HG03135 (cell line): ENCODE measurements at regions not wholly inside any gene's neighbourhood (a gene's known extent, or its start where the extent isn't known, plus 50 kb on each side); places are given as distances from the start of the nearest gene placed in this dataset.
"Not testable (repeated sequence)": the region's sequence is repeated elsewhere in the genome, so short reads cannot be mapped to it uniquely, and the experiment has no call there.

Experiments
- ATAC-seq: cut with Tn5 transposase; IDR thresholded peaks from one replicate; pipeline ENCODE4 v1.9.1; 2021; ENCODE audit warnings: mild to moderate bottlenecking, moderate library complexity; ENCODE audit not compliant: unreplicated experiment

DNA sequence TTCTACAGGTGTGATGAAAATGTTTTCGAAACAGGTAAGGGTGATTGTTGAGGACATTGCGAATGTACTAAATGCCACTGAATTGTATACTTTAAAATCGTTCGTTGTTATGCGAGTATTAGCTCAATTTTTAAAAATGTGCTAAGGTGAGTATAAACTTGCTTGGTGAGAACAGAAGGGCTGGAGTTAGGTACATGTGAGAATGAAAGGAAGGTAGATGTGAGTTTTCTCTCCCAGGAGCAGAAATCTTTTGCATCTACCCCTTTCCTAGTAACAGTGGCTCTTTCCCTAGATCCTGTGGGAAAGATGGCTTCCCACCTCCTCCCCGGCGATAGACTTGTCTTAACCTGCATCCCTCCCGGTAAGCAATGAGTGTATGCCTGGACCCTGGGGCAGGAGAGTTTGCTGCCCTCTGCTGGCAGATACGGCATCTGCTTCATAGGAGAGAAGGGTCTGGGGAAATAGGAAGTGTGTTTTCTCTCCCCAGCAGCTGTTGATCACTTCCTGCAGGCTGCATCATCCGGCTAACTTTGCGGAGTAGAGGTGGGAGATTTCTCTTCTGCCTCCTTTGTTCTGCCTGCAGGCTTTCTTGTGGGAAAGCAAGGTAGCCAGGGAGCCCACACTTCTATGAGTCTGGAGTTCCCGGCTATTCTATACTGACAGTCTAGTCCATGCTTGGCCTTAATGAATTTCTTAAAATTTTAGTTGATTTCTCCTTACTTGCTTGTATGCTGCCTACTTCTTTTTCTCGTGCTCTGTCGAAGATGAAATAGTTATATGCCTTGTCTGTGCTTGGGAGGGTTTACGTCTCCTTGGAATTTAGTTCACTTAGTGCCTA lies 373.3 kb upstream of the SEMA6A start:
- ATAC-seq: peak; percentile 100

GRCh38 chr5:116945613-116946382 lies 371.2 kb upstream of the SEMA6A start:
- not testable (repeated sequence) for ATAC-seq

- no peak for ATAC-seq
These were observed 369.6 kb upstream of the SEMA6A start for GRCh38 chr5:116944183-116944582.

DNA sequence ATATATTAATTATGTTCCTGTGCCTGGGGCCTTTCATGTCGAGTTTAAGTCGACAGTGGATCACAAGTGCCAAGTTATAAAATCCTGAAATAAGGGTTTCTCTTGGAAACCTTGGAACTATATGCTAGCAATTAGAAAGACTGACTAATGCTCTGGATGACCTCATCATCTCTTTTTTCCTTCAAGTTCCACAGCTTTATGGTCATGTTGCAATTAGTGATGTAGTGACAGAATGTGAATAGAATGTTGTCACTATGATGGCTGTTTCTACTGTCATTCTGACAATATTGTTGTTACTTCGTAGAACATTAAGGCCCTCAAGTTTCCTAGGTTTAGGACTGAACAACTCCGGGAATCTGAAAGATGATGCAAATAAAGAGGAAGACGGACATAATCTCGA lies 368.0 kb upstream of the SEMA6A start:
- no peak for ATAC-seq

DNA sequence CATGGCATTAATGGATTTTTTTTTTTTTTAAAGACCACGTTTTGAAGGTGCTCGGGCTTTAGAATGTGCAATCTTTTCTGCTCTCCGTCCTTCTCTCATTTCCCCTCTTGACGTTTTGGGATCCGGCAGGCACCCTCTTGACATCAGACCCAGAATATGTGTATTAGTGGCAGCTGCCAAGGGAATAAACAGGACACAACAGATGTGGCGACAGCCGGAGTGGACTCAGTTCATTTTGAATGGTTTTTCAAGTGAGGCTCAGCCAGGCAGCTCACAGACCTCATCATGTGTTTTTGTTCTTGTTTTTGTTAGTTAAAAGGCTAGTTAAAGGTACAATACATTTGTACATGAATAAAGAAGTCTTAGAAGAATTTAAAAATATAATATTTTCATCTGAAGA lies 365.0 kb upstream of the SEMA6A start:
- no peak for ATAC-seq

DNA sequence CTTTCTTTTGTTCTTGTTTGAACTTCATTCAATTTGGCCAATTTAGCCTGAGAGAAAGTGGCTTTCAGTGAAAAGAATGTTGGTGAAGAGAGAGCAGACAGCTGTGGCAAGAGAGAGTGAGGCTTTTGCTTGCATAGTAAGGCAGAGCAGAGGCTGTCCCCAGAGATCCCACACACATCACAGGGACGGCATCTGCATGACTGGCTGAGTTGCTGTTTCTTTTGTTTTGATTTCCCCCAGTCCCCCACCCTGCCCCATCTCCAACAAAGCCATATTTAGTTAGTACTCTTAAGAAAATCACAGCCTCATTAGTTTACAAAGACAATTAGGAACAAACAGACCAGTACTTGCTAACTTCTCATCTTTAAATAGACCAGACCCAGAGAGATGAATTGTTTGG lies 363.9 kb upstream of the SEMA6A start:
- no peak for ATAC-seq

DNA sequence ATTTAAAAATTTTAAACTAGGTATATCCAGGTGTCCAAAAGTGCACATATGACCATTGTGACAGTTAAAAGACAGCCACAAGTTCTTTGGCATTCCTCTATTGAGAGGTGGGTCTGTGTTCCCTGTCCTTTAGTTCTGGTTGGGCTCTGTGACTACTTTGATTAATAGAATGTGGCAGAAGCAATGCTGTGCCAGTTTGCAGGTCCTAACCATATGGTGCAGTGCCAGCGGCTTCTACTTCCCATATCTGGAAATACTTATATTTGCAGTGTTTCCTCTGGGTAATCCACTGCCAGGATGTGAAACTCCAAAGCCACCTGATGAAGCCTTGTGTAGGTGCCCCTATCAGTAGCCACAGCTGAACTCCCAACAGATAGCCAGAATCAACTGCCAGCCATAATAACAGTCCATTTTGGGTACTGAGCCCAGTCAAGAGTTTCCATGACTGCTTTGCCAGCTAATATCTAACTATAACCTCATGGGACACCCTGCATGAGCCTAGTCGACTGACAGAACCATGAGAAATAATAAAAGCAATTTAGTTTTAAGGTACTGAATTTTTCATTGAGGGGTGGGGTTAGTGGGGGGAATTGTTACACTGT lies 361.0 kb upstream of the SEMA6A start:
- ATAC-seq: no peak

GRCh38 chr5:116930616-116931015 lies 356.0 kb upstream of the SEMA6A start:
- no peak for ATAC-seq

DNA sequence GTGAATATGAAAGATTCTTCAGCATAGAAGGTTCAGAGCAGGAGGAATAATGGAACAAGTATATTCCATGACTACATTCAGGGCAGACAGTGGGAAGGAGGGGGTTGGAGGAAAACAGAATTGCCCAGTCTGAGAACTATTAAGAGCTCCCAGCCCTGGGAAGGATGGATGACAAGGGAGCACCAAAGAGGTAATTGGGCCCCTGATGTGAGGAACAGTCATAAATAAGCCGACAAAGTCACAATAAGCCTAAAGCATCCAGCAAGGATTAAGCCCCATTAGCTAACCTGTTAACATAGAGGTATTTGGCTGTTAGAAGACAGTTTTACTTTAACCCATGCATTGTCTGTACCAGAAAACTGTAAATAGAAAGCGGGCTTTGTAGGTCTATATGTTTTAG lies 348.7 kb upstream of the SEMA6A start:
- no peak for ATAC-seq

DNA sequence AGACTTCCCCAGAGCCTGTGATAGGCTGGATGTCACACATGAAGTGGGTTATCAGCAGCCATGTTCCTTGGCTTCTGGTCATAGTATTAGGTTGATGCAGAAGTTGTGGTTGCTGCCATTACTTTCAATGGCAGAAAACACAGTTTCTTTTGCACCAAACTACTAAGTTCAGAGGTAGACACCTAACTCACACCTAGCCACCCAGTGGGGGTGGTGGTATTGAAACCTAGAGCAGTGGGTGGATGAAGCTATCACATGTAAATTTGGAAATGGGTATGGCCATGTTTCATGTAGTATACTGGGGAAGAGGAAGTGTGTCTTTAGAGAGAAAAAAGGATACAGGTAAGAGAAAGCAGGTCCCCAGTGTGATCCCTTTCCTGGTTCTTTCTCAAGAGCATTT lies 347.9 kb upstream of the SEMA6A start:
- peak; percentile 79 for ATAC-seq

DNA sequence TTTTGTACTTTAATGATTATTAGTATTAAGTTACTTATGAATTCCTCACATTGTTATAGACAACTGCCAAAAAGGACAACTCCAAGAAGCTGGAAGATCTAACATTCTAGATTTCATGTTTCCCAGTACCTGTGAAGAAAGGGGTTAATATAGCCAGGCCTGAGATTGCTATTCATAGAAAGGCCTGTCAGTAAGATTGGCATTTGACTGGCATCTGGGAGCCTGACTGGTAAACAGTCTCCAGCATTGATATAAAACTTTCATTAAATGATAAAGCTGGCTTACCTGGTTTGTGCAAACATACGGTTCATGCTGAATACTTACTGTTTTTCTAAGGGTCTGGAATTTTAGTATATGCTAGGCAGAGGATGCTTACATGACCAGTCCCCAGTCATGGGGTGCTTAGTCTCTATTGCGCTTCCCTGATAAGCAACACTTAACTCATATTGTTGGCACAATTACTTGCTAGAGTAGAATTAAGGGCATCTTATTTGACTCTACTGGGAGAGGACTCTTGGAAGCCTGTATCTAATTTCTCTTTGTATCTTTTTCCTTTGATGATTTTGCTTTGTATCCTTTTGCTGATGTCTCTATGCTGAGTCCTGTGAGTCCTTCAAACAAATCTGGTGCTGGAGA lies 340.4 kb upstream of the SEMA6A start:
- no peak for ATAC-seq

- no peak for ATAC-seq
These were observed 337.6 kb upstream of the SEMA6A start for GRCh38 chr5:116912221-116912620.

- ATAC-seq: no peak
These were observed 336.5 kb upstream of the SEMA6A start for GRCh38 chr5:116911074-116911473.

- no peak for ATAC-seq
These were observed 333.9 kb upstream of the SEMA6A start for GRCh38 chr5:116908537-116908936.

DNA sequence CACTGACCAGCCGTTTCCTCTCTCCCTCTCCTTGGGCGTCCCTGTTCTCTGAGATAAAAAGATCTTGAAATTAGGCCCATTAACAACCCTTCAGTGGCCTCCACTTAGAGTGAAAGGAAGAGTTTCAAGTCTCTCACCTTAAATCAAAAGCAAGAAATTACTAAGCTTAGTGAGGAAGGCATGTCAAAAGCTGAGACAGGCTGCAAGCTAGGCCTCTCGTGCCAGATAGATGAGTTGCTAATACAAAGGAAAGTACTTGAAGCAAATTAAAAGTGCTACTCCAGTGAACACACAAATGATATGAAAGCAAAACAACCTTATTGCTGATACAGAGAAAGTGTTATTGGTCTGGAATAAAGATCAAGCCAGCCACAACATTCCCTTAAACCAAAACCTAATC lies 331.3 kb upstream of the SEMA6A start:
- ATAC-seq: no peak

DNA sequence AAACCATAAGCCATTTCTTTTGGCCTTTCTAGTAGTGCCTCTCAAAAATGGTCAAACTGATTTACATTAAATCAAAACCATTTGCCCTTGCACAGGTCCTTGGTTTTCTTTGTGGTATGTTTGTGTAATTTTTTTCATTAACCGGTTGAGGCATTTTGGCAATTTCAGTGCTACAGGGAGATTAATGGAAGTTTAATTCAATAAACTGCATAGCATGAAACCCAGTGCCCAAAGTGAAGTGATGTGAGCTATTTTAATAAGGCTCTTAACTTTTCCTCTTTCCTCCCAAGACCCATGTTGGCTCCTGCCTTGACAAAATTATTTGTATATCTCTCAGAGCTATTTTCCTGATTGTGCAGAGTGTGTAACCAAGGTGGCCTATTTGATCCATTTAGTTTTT lies 326.2 kb upstream of the SEMA6A start:
- ATAC-seq: no peak

- ATAC-seq: no peak
These were observed 324.3 kb upstream of the SEMA6A start for GRCh38 chr5:116898917-116899316.

DNA sequence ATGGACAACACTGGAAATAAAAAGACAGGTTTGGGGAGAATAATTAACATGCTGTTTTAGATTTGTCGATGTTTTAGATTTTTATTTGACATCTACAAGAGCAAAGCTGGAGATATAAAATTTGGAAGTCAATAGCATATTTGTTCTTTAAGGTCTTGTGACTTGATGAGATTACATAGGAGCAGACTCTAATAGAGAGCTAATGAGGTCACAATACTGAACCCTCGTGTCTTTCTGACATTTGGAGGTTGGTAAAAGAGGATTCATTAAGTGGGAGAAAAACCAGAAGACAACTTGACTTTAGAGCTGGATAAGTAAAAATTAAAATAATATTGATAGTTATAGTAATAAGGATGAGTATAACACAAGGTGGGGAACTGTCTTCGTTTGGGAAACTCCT lies 322.7 kb upstream of the SEMA6A start:
- no peak for ATAC-seq

DNA sequence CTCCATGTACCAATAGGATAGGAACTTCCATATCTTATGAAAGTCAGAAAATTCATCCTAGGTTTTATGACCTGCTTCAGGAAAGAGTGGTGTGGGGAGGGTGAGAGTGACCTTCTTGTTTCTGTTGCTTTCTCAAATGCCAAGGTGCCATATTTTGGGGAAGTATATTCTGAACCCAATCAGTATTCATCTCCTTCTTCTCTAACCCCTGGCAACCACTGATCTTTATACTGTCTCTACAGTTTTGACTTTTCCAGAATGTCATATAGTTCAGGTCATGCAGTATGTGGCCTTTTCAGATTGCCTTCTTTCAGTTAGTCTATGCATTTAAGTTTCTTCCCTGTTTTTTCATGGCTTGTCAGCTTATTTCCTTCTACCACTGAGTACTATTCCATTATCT lies 321.4 kb upstream of the SEMA6A start:
- no peak for ATAC-seq

DNA sequence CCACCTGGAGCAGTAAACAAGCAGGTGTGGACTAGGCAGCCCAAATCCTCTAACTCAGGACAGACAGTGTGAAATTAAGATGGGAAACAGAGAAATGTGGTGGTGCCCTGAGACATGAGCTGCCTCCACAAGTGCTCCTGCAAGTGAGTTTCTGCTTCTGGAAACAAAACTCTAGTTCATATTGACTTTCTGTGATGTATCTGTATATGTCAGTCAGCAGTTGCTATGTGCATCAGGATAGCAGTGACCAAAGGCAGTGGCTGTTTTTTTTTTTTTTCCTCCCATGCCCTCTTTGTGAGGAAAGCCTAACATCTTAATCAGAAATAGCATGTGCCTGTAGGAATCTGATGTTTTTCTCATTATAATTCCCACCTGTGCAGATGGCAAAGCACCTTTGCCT lies 318.4 kb upstream of the SEMA6A start:
- ATAC-seq: no peak

GRCh38 chr5:116887104-116887503 lies 312.5 kb upstream of the SEMA6A start:
- no peak for ATAC-seq
